ENCODE measurements at regions not wholly inside any gene's neighbourhood (a gene's known extent, or its start where the extent isn't known, plus 50 kb on each side); places are given as distances from the start of the nearest gene placed in this dataset.

GRCh38 chr19:28521614-28522544 is 691.1 kb downstream of the UQCRFS1 start:
- H3K14ac ChIP-seq (ENCODE audit: insufficient read depth, low read length): no peak overlapping the region
- H3K27ac Mint-ChIP-seq: peak overlapping the region in 1 of 3 experiments; percentile 50; a peak in 1 of 7 replicates
- H3K9me3 ChIP-seq (ENCODE audit: control insufficient read depth, low read depth, low read length): no peaks in the 10 kb centered on the region
- H3T11ph ChIP-seq (ENCODE audit: low read length): no peak overlapping the region
- no peak overlapping the region for H4K91ac ChIP-seq (ENCODE audit: insufficient read length, low read depth, low read length)
- H2AFZ ChIP-seq (ENCODE audit: low read length): no peak overlapping the region
- H3K27ac ChIP-seq (ENCODE audit: insufficient read length, low read depth, low read length): no peak overlapping the region
- no peak overlapping the region for H4K8ac ChIP-seq (replicated peaks; ENCODE audit: insufficient read length, low read depth, low read length)
- H3K36me3 Mint-ChIP-seq (ENCODE audit: insufficient read depth in 1 of 3, low read depth in 3 of 3): peaks cover 2 to 9% (median 4%) of the 10 kb centered on the region in 3 experiments; a peak in 6 of 7 replicates
- peaks cover 16 to 26% of the 10 kb centered on the region in 2 experiments for H3K4me1 Mint-ChIP-seq
- H3K27me3 ChIP-seq (ENCODE audit: insufficient read depth, low read length): no peaks in the 10 kb centered on the region
- no peak overlapping the region for H2BK12ac ChIP-seq (ENCODE audit: insufficient read length, low read depth, low read length)
- no peak overlapping the region for H3K56ac ChIP-seq (ENCODE audit: insufficient read length, low read depth, low read length)
- TF ChIP-seq CTCF (conservative IDR thresholded peaks at IDR 0.05): no peak
- no peaks in the 10 kb centered on the region for H3K79me1 ChIP-seq (ENCODE audit: insufficient read depth, low read depth, low read length, poor library complexity, severe bottlenecking)
- peaks cover 4% of the 10 kb centered on the region for H3K27me3 Mint-ChIP-seq (ENCODE audit: low read depth)
- no peaks in the 10 kb centered on the region for H3K23me2 ChIP-seq (ENCODE audit: insufficient read length, low read depth, low read length, poor library complexity, severe bottlenecking)
- H3K9ac ChIP-seq (ENCODE audit: extremely low read depth, insufficient read length, low read length): no peak overlapping the region
- no peak overlapping the region for H2BK20ac ChIP-seq (ENCODE audit: low read depth, low read length, poor library complexity, severe bottlenecking)
- H3K4me1 ChIP-seq (ENCODE audit: insufficient read depth, low read length): peaks cover 3% of the 10 kb centered on the region; the same call in 1 of the 2 replicates
- H3K23ac ChIP-seq (ENCODE audit: insufficient read length, low read depth, low read length): no peak overlapping the region
- WGBS (ENCODE audit: extremely low coverage, insufficient read length, low lambda C conversion rate): no CpG with 5 or more reads among the region's 9 CpGs
- no peak overlapping the region for H3K4me3 Mint-ChIP-seq
- H4K5ac ChIP-seq (ENCODE audit: insufficient read length, low read depth, low read length): no peak overlapping the region
- no peak overlapping the region for H3K4me2 ChIP-seq (ENCODE audit: insufficient read depth, insufficient read length, low read length)
- H3K79me2 ChIP-seq (ENCODE audit: insufficient read depth, low read length): no peaks in the 10 kb centered on the region
- H2BK15ac ChIP-seq (ENCODE audit: low read depth, low read length): no peak overlapping the region
- H2BK120ac ChIP-seq (ENCODE audit: low read depth, low read length, poor library complexity, severe bottlenecking): no peak overlapping the region
- H2AK5ac ChIP-seq (ENCODE audit: insufficient read length, low read length): no peak overlapping the region
- no peak overlapping the region for H3K18ac ChIP-seq (ENCODE audit: insufficient read length, low read depth, low read length)
- H2BK5ac ChIP-seq (ENCODE audit: insufficient read length, low read length): no peak overlapping the region
- peaks cover 9 to 14% of the 10 kb centered on the region in 2 experiments for H3K9me3 Mint-ChIP-seq
- no peaks in the 10 kb centered on the region for H4K20me1 ChIP-seq (ENCODE audit: control insufficient read depth, insufficient read depth, insufficient read length)
- H3K4ac ChIP-seq (ENCODE audit: low read depth, low read length): no peak overlapping the region
- no peak for DNase-seq
